ENCODE measurements at regions not wholly inside any gene's neighbourhood (a gene's known extent, or its start where the extent isn't known, plus 50 kb on each side); places are given as distances from the start of the nearest gene placed in this dataset.
"Not testable (repeated sequence)": the region's sequence is repeated elsewhere in the genome, so short reads cannot be mapped to it uniquely, and the experiment has no call there.

DNA sequence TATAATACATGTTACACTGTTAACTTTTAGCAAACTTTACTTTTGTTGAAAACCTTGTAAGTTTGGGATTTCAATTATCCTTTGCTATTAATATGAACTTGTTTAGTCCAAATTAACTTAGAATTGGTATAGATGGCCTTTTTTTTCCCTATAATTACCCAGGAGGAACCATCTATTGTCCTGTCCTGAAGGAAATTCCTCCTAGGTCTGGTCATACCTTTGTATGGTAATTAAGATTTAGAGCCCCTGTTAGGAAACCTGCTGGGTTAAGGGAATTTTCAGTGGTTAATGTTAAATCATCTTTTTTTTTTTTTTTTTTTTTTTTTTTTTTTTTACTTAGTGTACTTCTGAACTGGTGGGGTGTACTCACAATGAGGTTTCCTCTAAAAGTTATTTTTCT, 2159.8 kb downstream of the TP53TG3F start:
- not testable (repeated sequence) for H3K4me3 ChIP-seq (replicated peaks; ENCODE audit: insufficient read depth, low read length); H3K27me3 ChIP-seq (ENCODE audit: insufficient read depth, poor library complexity, severe bottlenecking); H3K27ac ChIP-seq (replicated peaks); DNase-seq (ENCODE audit: low read depth in 1 of 2, low spot score in 1 of 2)

DNA sequence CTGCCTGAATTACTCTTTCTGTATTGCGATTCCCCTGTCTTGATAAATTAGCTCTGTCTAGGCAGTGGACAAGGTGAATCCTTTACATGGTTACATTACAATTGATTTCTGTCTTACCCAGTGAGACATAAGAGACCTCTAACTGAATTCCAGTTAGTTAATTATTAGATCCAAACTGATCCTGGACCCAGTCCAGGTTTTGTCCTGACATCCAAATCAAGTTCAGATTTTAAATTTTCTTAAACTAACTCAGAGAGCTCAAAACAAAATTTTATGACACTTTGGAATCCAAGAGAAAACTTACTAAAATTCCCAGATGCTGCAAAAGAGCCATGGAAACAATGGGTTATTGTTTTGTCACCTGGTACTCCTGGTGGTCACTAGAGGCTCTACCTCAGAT, 2166.6 kb downstream of the TP53TG3F start:
- H3K27me3 ChIP-seq (ENCODE audit: insufficient read depth, poor library complexity, severe bottlenecking) = no peaks in the 10 kb centered on the region
- H3K4me3 ChIP-seq (replicated peaks; ENCODE audit: insufficient read depth, low read length) = no peak overlapping the region
- DNase-seq (ENCODE audit: low read depth in 1 of 2, low spot score in 1 of 2) = no peak
- no peak overlapping the region for H3K27ac ChIP-seq (replicated peaks)
- TF ChIP-seq SPI1 (IDR thresholded peaks at IDR 0.05; ENCODE audit: borderline replicate concordance, low read depth) (no peak), POLR2AphosphoS5 (IDR thresholded peaks at IDR 0.05; ENCODE audit: low read depth) (no peak), GABPA (IDR thresholded peaks at IDR 0.05; ENCODE audit: low read depth) (no peak)
- TF ChIP-seq, protein P1, sequence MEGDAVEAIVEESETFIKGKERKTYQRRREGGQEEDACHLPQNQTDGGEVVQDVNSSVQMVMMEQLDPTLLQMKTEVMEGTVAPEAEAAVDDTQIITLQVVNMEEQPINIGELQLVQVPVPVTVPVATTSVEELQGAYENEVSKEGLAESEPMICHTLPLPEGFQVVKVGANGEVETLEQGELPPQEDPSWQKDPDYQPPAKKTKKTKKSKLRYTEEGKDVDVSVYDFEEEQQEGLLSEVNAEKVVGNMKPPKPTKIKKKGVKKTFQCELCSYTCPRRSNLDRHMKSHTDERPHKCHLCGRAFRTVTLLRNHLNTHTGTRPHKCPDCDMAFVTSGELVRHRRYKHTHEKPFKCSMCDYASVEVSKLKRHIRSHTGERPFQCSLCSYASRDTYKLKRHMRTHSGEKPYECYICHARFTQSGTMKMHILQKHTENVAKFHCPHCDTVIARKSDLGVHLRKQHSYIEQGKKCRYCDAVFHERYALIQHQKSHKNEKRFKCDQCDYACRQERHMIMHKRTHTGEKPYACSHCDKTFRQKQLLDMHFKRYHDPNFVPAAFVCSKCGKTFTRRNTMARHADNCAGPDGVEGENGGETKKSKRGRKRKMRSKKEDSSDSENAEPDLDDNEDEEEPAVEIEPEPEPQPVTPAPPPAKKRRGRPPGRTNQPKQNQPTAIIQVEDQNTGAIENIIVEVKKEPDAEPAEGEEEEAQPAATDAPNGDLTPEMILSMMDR (IDR thresholded peaks at IDR 0.05; ENCODE audit: insufficient read depth, low read length) = no peak
- TF ChIP-seq, protein P2, sequence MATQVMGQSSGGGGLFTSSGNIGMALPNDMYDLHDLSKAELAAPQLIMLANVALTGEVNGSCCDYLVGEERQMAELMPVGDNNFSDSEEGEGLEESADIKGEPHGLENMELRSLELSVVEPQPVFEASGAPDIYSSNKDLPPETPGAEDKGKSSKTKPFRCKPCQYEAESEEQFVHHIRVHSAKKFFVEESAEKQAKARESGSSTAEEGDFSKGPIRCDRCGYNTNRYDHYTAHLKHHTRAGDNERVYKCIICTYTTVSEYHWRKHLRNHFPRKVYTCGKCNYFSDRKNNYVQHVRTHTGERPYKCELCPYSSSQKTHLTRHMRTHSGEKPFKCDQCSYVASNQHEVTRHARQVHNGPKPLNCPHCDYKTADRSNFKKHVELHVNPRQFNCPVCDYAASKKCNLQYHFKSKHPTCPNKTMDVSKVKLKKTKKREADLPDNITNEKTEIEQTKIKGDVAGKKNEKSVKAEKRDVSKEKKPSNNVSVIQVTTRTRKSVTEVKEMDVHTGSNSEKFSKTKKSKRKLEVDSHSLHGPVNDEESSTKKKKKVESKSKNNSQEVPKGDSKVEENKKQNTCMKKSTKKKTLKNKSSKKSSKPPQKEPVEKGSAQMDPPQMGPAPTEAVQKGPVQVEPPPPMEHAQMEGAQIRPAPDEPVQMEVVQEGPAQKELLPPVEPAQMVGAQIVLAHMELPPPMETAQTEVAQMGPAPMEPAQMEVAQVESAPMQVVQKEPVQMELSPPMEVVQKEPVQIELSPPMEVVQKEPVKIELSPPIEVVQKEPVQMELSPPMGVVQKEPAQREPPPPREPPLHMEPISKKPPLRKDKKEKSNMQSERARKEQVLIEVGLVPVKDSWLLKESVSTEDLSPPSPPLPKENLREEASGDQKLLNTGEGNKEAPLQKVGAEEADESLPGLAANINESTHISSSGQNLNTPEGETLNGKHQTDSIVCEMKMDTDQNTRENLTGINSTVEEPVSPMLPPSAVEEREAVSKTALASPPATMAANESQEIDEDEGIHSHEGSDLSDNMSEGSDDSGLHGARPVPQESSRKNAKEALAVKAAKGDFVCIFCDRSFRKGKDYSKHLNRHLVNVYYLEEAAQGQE (IDR thresholded peaks at IDR 0.05; ENCODE audit: insufficient replicate concordance, low read depth) = no peak

DNA sequence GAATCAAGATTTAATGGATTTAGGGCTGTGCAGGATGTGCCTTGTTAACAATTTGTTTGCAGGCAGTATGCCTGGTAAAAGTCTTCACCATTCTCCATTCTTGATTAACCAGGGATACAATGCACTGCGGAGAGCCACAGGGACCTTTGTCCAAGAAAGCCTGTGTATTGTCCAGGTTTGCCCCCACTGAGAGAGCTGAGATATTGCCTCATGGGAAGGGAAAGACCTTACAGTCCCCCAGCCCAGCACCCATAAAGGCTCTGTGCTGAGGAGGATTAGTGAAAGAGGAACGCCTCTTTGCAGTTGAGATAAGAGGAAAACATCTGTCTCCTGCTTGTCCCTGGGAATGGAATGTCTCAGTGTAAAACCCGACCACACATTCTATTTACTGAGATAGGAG, 2169.6 kb downstream of the TP53TG3F start:
- Histone ChIP-seq H3K27me3 (ENCODE audit: insufficient read depth, poor library complexity, severe bottlenecking) (no peaks in the 10 kb centered on the region), H3K4me3 (replicated peaks; ENCODE audit: insufficient read depth, low read length) (no peak overlapping the region), H3K27ac (replicated peaks) (no peak overlapping the region)
- no peak for DNase-seq (ENCODE audit: low read depth in 1 of 2, low spot score in 1 of 2)
- TF ChIP-seq, protein P2 (IDR thresholded peaks at IDR 0.05; ENCODE audit: insufficient replicate concordance, low read depth) = no peak
- TF ChIP-seq, protein P1 (IDR thresholded peaks at IDR 0.05; ENCODE audit: insufficient read depth, low read length) = no peak
- TF ChIP-seq SPI1 (IDR thresholded peaks at IDR 0.05; ENCODE audit: borderline replicate concordance, low read depth) (no peak), POLR2AphosphoS5 (IDR thresholded peaks at IDR 0.05; ENCODE audit: low read depth) (no peak), GABPA (IDR thresholded peaks at IDR 0.05; ENCODE audit: low read depth) (no peak)

DNA sequence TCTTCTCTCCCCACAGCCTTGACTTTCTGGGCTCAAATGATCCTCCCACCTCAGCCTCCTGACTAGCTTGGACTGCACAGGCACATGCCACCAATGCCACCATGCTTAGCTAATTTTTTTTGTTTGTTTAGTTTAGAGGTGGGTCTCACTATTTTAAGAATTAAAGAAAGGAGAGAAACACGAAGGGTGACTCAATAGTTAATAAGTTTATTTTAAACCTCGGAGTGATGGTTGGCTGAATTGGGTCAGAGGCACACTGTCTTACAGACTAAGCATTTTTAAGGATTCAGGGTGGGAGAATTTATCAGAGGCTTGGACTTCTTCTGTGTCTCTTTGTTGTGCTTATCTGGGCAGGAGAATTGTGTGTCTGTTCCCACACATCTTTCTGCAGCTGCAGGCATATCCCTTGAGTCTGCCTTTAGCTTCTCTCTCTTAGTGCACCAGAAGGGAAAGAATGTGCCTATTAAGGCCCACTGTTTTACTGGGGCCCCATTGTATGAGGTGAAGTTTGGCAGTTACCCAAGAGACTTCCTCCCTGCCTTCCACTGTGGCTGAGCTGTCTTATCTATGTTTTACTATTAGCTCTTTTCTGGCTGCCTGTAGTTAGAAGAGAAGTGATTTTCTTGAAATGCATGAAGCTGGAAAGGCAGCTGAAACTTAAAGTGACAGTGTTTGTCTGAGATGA, 2172.0 kb downstream of the TP53TG3F start:
- DNase-seq (ENCODE audit: low read depth in 1 of 2, low spot score in 1 of 2) = peak in 1 of 2 experiments; percentile 15
- H3K27ac ChIP-seq (replicated peaks) = no peak overlapping the region

More for the DNA sequence above, 2172.0 kb downstream of the TP53TG3F start:
- TF ChIP-seq POLR2AphosphoS5 (IDR thresholded peaks at IDR 0.05; ENCODE audit: low read depth) = no peak
- peak; percentile 34; the same call in 1 of the 2 replicates for TF ChIP-seq SPI1 (IDR thresholded peaks at IDR 0.05; ENCODE audit: borderline replicate concordance, low read depth)
- Histone ChIP-seq H3K27me3 (ENCODE audit: insufficient read depth, poor library complexity, severe bottlenecking) (no peaks in the 10 kb centered on the region), H3K4me3 (replicated peaks; ENCODE audit: insufficient read depth, low read length) (no peak overlapping the region)
